ENCODE measurements at regions not wholly inside any gene's neighbourhood (a gene's known extent, or its start where the extent isn't known, plus 50 kb on each side); places are given as distances from the start of the nearest gene placed in this dataset.

DNA sequence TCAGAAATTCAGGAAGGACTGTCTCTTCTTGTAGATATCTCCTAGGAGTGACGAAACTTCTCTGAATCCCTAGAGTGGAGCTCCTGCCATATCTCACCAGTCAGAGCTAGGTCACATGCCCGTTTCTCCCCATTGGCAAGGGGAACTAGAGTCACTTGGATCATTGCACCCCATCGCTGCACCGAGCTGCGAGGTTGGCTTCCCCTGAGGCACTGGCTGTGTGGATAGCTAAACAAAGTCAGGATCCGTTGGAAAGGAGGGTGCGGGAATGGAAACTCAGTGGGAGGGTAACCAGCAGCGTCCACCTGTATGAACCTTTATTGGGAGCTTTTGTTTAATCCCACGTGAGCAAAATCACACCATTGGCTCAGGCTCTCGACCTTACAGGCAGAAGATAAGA, 283.8 kb downstream of the BRD1 start:
- DNase-seq: no peak

DNA sequence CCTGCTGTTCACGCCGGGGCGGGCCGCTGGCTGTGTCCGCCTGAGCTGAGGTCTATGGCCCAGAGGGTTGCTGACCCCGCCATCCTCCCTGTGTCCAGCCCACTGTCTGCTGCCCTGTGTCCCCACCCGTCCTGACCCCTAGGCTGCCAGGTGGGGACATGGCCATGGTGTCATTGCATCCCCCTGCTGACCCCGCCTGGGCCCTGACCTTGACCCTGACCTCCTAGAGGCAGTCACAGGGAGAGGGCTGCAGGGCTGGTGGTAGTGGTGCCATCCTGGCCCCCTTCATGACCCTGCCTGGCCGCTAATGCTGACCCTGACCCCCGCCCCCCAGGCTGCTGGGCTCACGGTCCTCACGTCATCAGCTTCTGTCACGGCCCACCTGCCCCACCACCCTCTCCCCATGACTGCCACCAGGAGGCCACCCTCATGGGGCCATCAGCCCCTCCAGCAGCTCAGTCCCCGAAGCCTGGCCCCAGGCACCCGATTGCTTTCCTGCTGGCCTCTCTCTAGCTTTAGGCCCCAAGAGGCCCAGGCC, 285.9 kb downstream of the BRD1 start:
- no peak for DNase-seq

GRCh38 chr22:49540913-49541692, 286.6 kb downstream of the BRD1 start:
- DNase-seq: no peak

- DNase-seq: no peak
Measured at GRCh38 chr22:49540084-49540912, 287.4 kb downstream of the BRD1 start.

DNA sequence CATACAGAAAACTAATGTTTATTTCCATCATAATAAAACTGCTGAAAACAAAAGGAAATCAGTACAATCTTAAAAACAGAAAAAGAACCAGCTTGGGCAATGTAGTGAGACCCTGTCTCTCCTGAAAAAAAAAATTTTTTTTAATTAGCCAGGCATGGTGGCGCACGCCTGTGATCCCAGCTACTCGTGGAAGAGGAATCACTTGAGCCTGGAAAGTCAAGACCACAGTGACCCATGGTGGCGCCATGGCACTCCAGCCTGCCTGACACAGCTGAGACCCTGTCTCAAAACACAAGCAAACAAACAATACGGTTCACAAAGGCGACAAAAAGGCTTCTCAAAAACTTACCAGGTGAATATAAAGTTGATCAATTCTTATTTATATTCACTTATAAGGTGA, 289.7 kb downstream of the BRD1 start:
- DNase-seq: no peak

GRCh38 chr22:49536571-49537131, 291.0 kb downstream of the BRD1 start:
- DNase-seq: no peak

DNA sequence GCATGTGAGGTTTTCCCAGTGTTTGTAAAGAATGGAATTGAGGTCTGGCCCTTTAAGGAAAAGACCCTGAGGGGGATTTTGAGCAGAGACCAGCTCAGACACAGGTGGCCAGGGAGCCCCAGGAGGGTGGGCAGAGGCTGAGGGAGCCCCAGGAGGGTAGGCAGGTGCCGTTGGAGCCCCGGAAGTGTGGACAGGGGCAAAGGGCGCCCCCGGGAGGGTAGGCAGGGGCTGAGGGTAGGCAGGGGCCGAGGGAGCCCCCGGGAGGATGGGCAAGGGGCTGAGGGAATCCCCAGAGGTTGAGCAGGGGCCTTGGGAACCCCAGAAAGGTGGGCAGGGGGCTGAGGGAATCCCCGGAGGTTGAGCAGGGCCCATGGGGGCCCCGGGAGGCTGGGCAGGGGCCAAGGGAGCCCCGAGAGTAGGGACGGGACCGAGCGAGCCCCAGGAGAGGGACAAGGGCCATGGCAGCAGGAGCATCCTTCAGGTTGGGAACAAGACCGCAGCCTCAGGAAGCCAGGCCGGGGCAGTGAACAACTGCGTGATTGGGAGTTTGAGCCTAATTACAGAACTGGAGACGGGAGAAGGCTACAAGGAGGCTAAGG, 292.0 kb downstream of the BRD1 start:
- DNase-seq: no peak

DNA sequence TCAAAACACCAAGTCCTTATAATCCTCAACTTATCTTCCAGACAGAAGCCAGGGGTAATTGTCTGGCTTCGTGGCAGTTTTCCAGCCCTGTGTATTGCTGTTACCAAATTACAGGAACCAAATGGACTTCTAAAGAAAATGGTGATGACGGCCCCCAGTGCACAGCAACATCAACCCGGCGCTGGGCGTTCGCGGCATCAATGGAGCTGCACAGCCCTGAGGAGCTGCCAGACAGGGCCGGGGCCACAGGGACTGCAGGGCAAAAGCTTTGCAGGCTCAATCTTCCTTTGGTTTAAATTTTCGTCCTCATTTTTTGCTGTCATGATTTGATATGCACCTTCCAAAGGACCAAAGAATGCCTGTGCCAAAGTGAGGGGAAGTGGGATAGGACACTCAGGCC, 292.5 kb downstream of the BRD1 start:
- no peak for DNase-seq

GRCh38 chr22:49534386-49534785, 293.3 kb downstream of the BRD1 start:
- no peak for DNase-seq

DNA sequence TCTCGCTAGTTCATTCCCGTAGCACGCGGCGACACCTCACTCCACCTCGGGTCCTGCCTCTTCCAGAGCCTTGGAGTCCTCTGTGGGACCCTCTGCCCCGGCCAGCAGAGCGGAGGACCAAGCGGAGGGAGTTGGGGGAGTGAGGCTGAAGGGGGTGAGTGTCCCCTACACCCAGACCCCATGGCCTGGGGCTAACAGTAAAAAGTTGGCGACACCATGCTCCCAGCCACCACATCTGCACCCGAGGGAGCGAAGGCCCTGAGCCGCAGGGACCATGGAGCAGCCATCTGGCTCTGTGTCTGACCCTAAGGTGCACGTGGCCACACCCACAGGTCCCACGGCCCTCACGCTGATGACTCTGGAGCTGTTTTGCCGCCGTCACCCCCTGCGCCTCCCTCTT, 293.8 kb downstream of the BRD1 start:
- DNase-seq: no peak

DNA sequence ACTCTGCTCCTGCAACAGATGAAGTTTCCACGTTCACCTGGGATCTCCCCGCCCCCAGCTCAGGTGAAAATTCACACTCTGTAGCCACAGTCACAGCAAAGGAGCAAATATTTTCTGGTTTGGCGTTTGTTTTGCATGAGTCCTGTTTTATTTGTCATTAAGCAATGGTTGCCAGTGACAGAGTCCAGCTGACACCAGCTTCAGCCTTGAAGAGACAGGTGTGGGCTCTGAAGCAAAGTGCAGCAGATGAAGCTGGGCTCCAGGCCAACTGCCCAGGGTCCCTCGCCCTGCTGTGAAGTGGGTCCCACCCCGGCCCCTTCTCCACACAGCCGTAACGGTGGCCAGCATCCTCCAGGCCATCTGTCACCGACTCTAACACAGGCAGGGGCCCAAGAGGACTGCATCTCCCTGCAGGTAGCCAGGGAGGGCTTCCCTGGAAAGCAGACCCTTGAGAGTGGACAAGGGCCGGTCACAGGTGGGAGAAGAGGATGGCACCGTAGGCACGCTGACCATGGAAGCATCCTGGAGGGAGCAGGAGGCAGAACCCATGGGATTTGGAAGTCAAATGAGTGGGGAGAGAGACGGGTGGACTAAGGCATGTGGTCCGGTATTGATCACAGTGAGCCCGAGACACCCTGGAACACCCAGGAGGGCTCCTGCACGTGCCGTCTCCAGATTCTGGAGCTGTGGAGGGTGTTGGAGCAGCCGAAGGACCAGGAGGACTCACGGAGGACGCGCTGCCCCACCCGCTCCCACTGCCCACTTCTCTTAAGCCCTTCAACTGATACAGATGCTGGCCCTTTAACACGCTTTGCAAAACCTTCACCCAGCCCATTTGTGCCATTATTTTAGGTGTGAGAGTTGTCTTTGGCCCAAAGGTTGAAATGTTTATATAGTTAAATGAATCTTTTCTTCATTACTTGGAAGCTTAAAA, 294.5 kb downstream of the BRD1 start:
- no peak for DNase-seq

DNA sequence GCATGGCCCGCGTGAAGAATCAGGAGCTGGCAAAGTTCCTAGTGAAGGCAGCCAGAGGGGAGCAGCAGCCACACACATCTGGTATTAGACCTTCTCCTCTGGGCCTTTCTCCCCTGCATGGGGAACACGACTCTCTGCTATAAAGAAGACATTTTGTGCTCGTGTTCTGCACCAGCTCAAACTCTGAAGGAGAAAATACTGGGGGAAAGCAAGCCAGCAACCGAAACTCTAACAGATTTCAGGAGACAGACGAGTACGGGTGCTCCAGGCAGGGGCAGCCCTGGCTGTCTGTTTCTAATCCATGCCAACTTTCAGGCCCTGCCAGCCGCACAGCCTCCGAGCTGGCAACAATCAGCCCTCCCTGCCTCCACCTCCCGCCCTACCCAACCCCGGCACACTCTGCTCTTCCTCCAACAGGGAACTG, 296.3 kb downstream of the BRD1 start:
- no peak for DNase-seq

DNA sequence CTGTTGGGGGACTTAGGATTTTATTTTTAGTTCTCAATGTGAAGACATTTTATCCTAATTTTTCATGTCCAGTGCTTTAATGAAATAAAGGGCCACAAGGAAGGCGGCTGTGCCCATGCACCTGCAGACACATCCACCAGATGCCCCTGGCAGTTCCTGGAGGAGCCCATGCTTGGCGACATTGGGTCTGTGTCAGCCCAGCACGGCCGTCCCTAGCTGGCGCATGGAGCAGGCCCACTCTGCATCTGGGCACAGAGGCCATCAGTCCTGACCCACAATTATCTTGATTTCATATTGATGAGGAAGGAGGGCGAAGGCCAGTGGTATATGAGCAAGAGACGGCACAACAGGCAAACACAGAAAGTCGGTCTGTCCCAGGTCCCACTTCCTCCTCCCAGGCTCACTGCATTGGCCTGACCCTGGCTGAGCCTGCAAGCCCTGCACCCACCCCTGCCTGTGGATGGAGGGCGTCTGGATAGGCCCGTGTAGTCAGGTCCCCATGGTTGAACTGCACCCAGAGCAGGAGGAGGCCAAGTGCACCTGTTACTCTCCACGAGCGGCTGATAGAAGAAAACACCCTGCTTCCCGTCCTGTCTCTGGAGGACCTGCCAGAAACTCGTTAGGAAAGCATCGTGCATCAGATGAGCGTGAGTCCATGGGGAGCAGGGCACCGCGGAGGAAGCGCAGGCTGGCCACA, 296.9 kb downstream of the BRD1 start:
- no peak for DNase-seq

GRCh38 chr22:49528420-49528720, 299.3 kb downstream of the BRD1 start:
- no peak for DNase-seq

- DNase-seq: no peak
Measured at GRCh38 chr22:49527611-49528419, 299.9 kb downstream of the BRD1 start.

- DNase-seq: no peak
Measured at GRCh38 chr22:49525801-49526535, 301.7 kb downstream of the BRD1 start.

DNA sequence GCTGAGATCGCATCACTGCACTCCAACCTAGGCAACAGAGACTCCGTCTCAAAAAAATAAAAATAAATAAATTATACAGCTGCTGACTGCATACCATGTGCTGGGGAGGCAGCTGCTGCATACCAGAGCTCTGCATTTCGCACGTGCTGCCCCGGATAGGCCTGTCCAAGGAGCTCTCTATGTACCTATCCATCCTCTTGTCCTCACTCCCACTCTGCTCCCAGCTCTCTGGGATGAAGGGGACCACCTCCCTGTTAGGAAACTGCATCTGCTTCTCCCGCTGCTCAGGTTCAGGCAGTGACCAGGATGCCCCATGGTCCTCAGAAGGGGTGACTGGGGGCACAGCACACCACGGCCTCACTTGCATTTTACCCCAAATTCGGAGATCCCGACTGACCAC, 302.3 kb downstream of the BRD1 start:
- no peak for DNase-seq

- no peak for DNase-seq
Measured at GRCh38 chr22:49524362-49524761, 303.3 kb downstream of the BRD1 start.

GRCh38 chr22:49523374-49524008, 304.2 kb downstream of the BRD1 start:
- no peak for DNase-seq

All from activated T-cell treated with anti-CD3 and anti-CD28 coated beads, Interleukin-2, amount 50 U/mL, for 48 hours (primary cell).